GM12865 (cell line): ENCODE measurements at regions not wholly inside any gene's neighbourhood (a gene's known extent, or its start where the extent isn't known, plus 50 kb on each side); places are given as distances from the start of the nearest gene placed in this dataset.
"Not testable (repeated sequence)": the region's sequence is repeated elsewhere in the genome, so short reads cannot be mapped to it uniquely, and the experiment has no call there.

Source experiments
- DNase-seq: peaks from one replicate; pipeline ENCODE4 v3.0.0; 2010; ENCODE audit warnings: low read depth
- H3K4me3 ChIP-seq: 2 replicates; pipeline ENCODE4 v1.5.1; 2011; ENCODE audit warnings: mild to moderate bottlenecking, low read depth, low read length, control low read depth
- TF ChIP-seq, protein P1 (sequence below): IDR thresholded peaks from 2 replicates; pipeline ENCODE4 v1.5.1; 2011; ENCODE audit warnings: low read length, control low read depth, low read depth, inconsistent platforms; ENCODE audit not compliant: insufficient read depth; ENCODE audit errors: missing control alignments

DNA sequence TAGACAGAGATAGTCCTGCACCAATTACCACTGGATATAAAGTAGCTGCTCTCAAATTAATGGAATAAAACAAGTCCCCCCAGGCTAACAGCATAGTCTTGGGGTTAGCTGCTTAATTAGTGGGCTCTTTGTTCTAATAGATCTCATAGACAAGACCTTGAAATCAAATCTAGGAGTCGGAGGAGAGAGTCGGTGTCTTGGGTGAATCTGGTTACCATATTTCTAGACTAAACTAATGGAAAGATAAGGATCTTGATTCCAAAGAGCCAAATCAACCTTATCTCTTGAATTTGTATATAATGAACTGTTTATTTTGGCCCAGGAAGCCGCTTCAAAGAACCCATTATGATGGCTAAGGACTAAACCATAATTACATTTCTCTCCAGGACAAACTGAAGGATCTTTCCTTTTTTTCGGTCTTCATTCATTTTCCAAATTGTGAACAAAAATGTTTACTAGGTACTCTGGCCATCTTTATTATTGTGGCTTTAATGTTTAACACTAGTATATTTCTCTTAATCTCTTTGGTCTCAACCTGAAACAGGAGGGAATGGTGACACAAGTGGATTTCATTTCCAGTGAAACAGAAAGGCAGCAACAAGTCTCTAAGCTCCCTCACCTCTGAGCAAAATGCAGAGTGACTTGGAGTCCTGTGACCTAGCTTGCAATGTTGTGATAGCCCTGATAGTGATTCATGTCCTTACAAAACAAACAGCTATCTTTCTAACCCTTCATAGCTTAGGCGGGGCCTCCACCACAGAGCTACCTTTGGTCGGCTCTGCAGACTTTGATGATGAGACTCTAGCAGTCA is 137.9 kb upstream of the PARD3B start:
- no peak for DNase-seq
- TF ChIP-seq, protein P1, sequence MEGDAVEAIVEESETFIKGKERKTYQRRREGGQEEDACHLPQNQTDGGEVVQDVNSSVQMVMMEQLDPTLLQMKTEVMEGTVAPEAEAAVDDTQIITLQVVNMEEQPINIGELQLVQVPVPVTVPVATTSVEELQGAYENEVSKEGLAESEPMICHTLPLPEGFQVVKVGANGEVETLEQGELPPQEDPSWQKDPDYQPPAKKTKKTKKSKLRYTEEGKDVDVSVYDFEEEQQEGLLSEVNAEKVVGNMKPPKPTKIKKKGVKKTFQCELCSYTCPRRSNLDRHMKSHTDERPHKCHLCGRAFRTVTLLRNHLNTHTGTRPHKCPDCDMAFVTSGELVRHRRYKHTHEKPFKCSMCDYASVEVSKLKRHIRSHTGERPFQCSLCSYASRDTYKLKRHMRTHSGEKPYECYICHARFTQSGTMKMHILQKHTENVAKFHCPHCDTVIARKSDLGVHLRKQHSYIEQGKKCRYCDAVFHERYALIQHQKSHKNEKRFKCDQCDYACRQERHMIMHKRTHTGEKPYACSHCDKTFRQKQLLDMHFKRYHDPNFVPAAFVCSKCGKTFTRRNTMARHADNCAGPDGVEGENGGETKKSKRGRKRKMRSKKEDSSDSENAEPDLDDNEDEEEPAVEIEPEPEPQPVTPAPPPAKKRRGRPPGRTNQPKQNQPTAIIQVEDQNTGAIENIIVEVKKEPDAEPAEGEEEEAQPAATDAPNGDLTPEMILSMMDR = no peak
- H3K4me3 ChIP-seq = no peak overlapping the region

DNA sequence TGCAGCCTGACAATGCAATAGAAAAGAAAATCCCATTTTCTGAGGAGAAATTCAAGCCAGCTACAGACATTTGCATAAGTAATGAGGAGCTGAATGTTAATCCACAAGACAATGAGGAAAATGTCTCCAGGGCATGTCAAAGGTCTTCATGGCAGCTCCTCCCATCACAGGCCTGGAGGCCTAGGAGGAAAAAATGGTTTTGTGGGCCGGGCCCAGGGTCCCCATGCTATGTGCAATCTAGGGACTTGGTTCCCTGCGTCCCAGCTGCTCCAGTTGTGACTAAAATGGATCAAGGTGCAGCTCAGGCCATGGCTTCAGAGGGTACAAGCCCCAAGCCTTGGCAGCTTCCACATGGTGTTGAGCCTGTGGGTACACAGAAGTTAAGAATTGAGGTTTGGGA is 132.5 kb upstream of the PARD3B start:
- H3K4me3 ChIP-seq, DNase-seq: not testable (repeated sequence)

DNA sequence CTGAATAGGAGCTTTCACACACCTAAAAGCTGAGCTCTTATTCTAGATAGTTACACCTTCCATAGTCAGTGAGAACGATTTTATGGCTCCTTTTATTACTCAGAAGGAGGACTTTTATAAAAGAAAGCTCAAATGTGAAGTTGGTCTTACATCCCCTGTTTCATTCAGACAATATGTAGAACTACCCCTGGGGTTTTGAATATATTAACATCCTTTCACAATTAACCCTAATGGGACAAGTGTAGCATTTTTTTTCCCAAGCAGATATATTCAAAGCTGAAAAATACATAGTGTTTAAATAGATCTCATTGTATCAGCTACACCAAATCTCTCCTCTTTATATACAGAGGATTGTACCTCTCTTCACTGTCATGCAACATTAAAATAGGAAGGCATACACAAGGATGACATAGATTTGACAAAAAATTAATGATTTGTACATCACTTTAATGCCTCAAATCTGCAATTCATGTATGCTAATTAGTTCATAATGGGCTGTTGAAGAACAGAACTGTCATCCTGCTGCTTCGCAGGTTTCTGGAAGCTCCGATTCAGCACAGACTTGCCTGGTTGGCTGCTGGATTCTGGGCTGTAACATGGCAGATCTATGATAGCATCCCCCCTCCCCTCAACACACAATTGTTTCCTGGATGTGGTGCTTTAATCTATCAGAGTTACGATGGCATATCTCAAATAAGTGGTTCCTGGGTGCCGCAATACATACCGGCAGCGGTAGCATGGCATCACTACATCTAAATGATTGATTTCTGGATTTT is 129.7 kb upstream of the PARD3B start:
- no peak for DNase-seq
- TF ChIP-seq, protein P1 = no peak
- no peak overlapping the region for H3K4me3 ChIP-seq

- no peak overlapping the region for H3K4me3 ChIP-seq
- DNase-seq = no peak
- TF ChIP-seq, protein P1 = no peak
Measured at GRCh38 chr2:204416236-204416635, 129.0 kb upstream of the PARD3B start.

GRCh38 chr2:204425821-204426220 is 119.5 kb upstream of the PARD3B start:
- no peak overlapping the region for H3K4me3 ChIP-seq
- TF ChIP-seq, protein P1 = no peak
- no peak for DNase-seq

GRCh38 chr2:204428675-204429074 is 116.6 kb upstream of the PARD3B start:
- no peak for DNase-seq
- TF ChIP-seq, protein P1 = no peak
- H3K4me3 ChIP-seq = no peak overlapping the region

- DNase-seq = no peak
- TF ChIP-seq, protein P1 = no peak
- no peak overlapping the region for H3K4me3 ChIP-seq
Measured at GRCh38 chr2:204431529-204431928, 113.7 kb upstream of the PARD3B start.
